WI38 (cell line): ENCODE measurements at regions not wholly inside any gene's neighbourhood (a gene's known extent, or its start where the extent isn't known, plus 50 kb on each side); places are given as distances from the start of the nearest gene placed in this dataset.

Source experiments
- H3K4me3 ChIP-seq: 2 replicates; pipeline ENCODE4 v1.5.1; 2011; ENCODE audit warnings: low read depth, mild to moderate bottlenecking, control low read depth, low read length
- CTCF ChIP-seq: IDR thresholded peaks from 2 replicates; pipeline ENCODE4 v1.5.1; 2012; ENCODE audit warnings: low read depth, mild to moderate bottlenecking, control low read depth, low read length

GRCh38 chr3:187802928-187803259 is 57.6 kb upstream of the BCL6 start:
- no peak overlapping the region for H3K4me3 ChIP-seq
- TF ChIP-seq CTCF: no peak

- TF ChIP-seq CTCF: no peak
- H3K4me3 ChIP-seq: no peak overlapping the region
Measured at GRCh38 chr3:187804120-187804744, 59.0 kb upstream of the BCL6 start.

GRCh38 chr3:187804745-187805121 is 59.5 kb upstream of the BCL6 start:
- H3K4me3 ChIP-seq: no peak overlapping the region
- TF ChIP-seq CTCF: no peak

- H3K4me3 ChIP-seq: no peak overlapping the region
- no peak for TF ChIP-seq CTCF
Measured at GRCh38 chr3:187805774-187806173, 60.5 kb upstream of the BCL6 start.

GRCh38 chr3:187807086-187807862 is 62.0 kb upstream of the BCL6 start:
- TF ChIP-seq CTCF: no peak
- H3K4me3 ChIP-seq: no peak overlapping the region

GRCh38 chr3:187808527-187808895 is 63.2 kb upstream of the BCL6 start:
- no peak for TF ChIP-seq CTCF
- no peak overlapping the region for H3K4me3 ChIP-seq

GRCh38 chr3:187809612-187809991 is 64.3 kb upstream of the BCL6 start:
- H3K4me3 ChIP-seq: no peak overlapping the region
- TF ChIP-seq CTCF: no peak
